ENCODE measurements at regions not wholly inside any gene's neighbourhood (a gene's known extent, or its start where the extent isn't known, plus 50 kb on each side); places are given as distances from the start of the nearest gene placed in this dataset.

- DNase-seq (ENCODE audit: low spot score) (no peak), FAIRE-seq (no peak)
These were observed 784.4 kb upstream of the CELF2 start for GRCh38 chr10:10233229-10233628.

- no peak for FAIRE-seq
- DNase-seq (ENCODE audit: low spot score): no peak
These were observed 782.7 kb upstream of the CELF2 start for GRCh38 chr10:10235003-10235402.

- no peak for FAIRE-seq
- no peak for DNase-seq (ENCODE audit: low spot score)
These were observed 770.1 kb upstream of the CELF2 start for GRCh38 chr10:10247585-10247984.

- FAIRE-seq: no peak
These were observed 760.8 kb upstream of the CELF2 start for GRCh38 chr10:10256860-10257259.

GRCh38 chr10:10259013-10259412 is 758.7 kb upstream of the CELF2 start:
- DNase-seq (ENCODE audit: low spot score) (no peak), FAIRE-seq (no peak)

More at GRCh38 chr10:10256860-10257259, 760.8 kb upstream of the CELF2 start:
- no peak for DNase-seq (ENCODE audit: low spot score)

- FAIRE-seq: no peak
These were observed 747.3 kb upstream of the CELF2 start for GRCh38 chr10:10270126-10271050.

GRCh38 chr10:10271639-10272192 is 746.0 kb upstream of the CELF2 start:
- no peak for DNase-seq (ENCODE audit: low spot score)
- FAIRE-seq: no peak

More at GRCh38 chr10:10270126-10271050, 747.3 kb upstream of the CELF2 start:
- DNase-seq (ENCODE audit: low spot score): no peak

GRCh38 chr10:10273661-10274060 is 744.0 kb upstream of the CELF2 start:
- FAIRE-seq (no peak), DNase-seq (ENCODE audit: low spot score) (no peak)

GRCh38 chr10:10279906-10280305 is 737.8 kb upstream of the CELF2 start:
- DNase-seq (ENCODE audit: low spot score): no peak
- no peak for FAIRE-seq

- DNase-seq (ENCODE audit: low spot score) (no peak), FAIRE-seq (no peak)
These were observed 725.2 kb upstream of the CELF2 start for GRCh38 chr10:10292501-10292900.

GRCh38 chr10:10293041-10293440 is 724.6 kb upstream of the CELF2 start:
- FAIRE-seq: no peak

GRCh38 chr10:10293481-10293951 is 724.2 kb upstream of the CELF2 start:
- FAIRE-seq (no peak), DNase-seq (ENCODE audit: low spot score) (no peak)

More at GRCh38 chr10:10293041-10293440, 724.6 kb upstream of the CELF2 start:
- DNase-seq (ENCODE audit: low spot score): no peak

GRCh38 chr10:10294184-10294880 is 723.3 kb upstream of the CELF2 start:
- no peak for FAIRE-seq
- no peak for DNase-seq (ENCODE audit: low spot score)

GRCh38 chr10:10294881-10295529 is 722.7 kb upstream of the CELF2 start:
- DNase-seq (ENCODE audit: low spot score) (no peak), FAIRE-seq (no peak)

GRCh38 chr10:10295537-10295936 is 722.1 kb upstream of the CELF2 start:
- DNase-seq (ENCODE audit: low spot score) (no peak), FAIRE-seq (no peak)

- no peak for FAIRE-seq
- no peak for DNase-seq (ENCODE audit: low spot score)
These were observed 715.0 kb upstream of the CELF2 start for GRCh38 chr10:10302689-10303088.

GRCh38 chr10:10307036-10307435 is 710.6 kb upstream of the CELF2 start:
- FAIRE-seq: no peak
- DNase-seq (ENCODE audit: low spot score): no peak

GRCh38 chr10:10307551-10307950 is 710.1 kb upstream of the CELF2 start:
- DNase-seq (ENCODE audit: low spot score): no peak
- FAIRE-seq: no peak

GRCh38 chr10:10310498-10310897 is 707.2 kb upstream of the CELF2 start:
- FAIRE-seq (no peak), DNase-seq (ENCODE audit: low spot score) (no peak)

GRCh38 chr10:10311966-10312365 is 705.7 kb upstream of the CELF2 start:
- DNase-seq (ENCODE audit: low spot score): no peak
- no peak for FAIRE-seq

GRCh38 chr10:10313149-10313835 is 704.4 kb upstream of the CELF2 start:
- no peak for DNase-seq (ENCODE audit: low spot score)
- FAIRE-seq: no peak

All from RCC 7860 (cell line).